HuH-7.5 (cell line): ENCODE measurements at regions not wholly inside any gene's neighbourhood (a gene's known extent, or its start where the extent isn't known, plus 50 kb on each side); places are given as distances from the start of the nearest gene placed in this dataset.
"Not testable (repeated sequence)": the region's sequence is repeated elsewhere in the genome, so short reads cannot be mapped to it uniquely, and the experiment has no call there.

Experiments used
- DNase-seq: peaks from one replicate; pipeline ENCODE4 v3.0.0; 2011; ENCODE audit warnings: low spot score

- no peak for DNase-seq
Measured at GRCh38 chr7:125127304-125127703, 197.7 kb upstream of the POT1 start.

- DNase-seq = no peak
Measured at GRCh38 chr7:125126376-125126775, 196.8 kb upstream of the POT1 start.

- DNase-seq = no peak
Measured at GRCh38 chr7:125125315-125125714, 195.7 kb upstream of the POT1 start.

GRCh38 chr7:125122173-125122572 lies 192.5 kb upstream of the POT1 start:
- no peak for DNase-seq

- DNase-seq = no peak
Measured at GRCh38 chr7:125119559-125120115, 190.0 kb upstream of the POT1 start.

GRCh38 chr7:125118444-125118843 lies 188.8 kb upstream of the POT1 start:
- DNase-seq = no peak

GRCh38 chr7:125112850-125113249 lies 183.2 kb upstream of the POT1 start:
- no peak for DNase-seq

- no peak for DNase-seq
Measured at GRCh38 chr7:125099519-125099918, 169.9 kb upstream of the POT1 start.

GRCh38 chr7:125098377-125098970 lies 168.8 kb upstream of the POT1 start:
- no peak for DNase-seq

GRCh38 chr7:125090596-125090995 lies 161.0 kb upstream of the POT1 start:
- no peak for DNase-seq

GRCh38 chr7:125089171-125089570 lies 159.5 kb upstream of the POT1 start:
- DNase-seq = no peak

- no peak for DNase-seq
Measured at GRCh38 chr7:125088555-125088954, 158.9 kb upstream of the POT1 start.

GRCh38 chr7:125085084-125085483 lies 155.5 kb upstream of the POT1 start:
- DNase-seq = no peak

- no peak for DNase-seq
Measured at GRCh38 chr7:125084196-125084595, 154.6 kb upstream of the POT1 start.

GRCh38 chr7:125074141-125074540 lies 144.5 kb upstream of the POT1 start:
- DNase-seq = no peak

GRCh38 chr7:125065546-125065945 lies 135.9 kb upstream of the POT1 start:
- no peak for DNase-seq

- DNase-seq = no peak
Measured at GRCh38 chr7:125065001-125065400, 135.4 kb upstream of the POT1 start.

GRCh38 chr7:125061776-125062397 lies 132.3 kb upstream of the POT1 start:
- no peak for DNase-seq

- DNase-seq = not testable (repeated sequence)
Measured at GRCh38 chr7:125061083-125061745, 131.6 kb upstream of the POT1 start.

GRCh38 chr7:125059861-125060456 lies 130.3 kb upstream of the POT1 start:
- DNase-seq = no peak

- DNase-seq = no peak
Measured at GRCh38 chr7:125057963-125058362, 128.3 kb upstream of the POT1 start.

GRCh38 chr7:125055376-125055775 lies 125.8 kb upstream of the POT1 start:
- no peak for DNase-seq

GRCh38 chr7:125046767-125047166 lies 117.1 kb upstream of the POT1 start:
- no peak for DNase-seq
